Heart left ventricle (tissue), 16 donors: ENCODE measurements at regions not wholly inside any gene's neighbourhood (a gene's known extent, or its start where the extent isn't known, plus 50 kb on each side); places are given as distances from the start of the nearest gene placed in this dataset.

Experiments used
- ATAC-seq, 4 donors: fragments of 200-7000 bp; cut with Tn5 transposase; one replicate each; pipeline ENCODE4 v1.9.1; 2020 to 2022; ENCODE audit warnings: moderate library complexity in 4 of 4, mild to moderate bottlenecking in 3 of 4, moderate number of reproducible peaks in 1 of 4
- DNase-seq, 5 donors: peaks; one replicate each; pipeline ENCODE4 v3.0.0-alpha.2; 2020
- H3K27ac ChIP-seq, 12 donors: fragments of 200-600 bp; sonication (generic) in 4 of 12; one replicate each; pipeline versions ENCODE4 v1.5.0 to v1.8.0; 2016 to 2022; ENCODE audit warnings: mild to moderate bottlenecking in 2 of 12
- H3K27me3 ChIP-seq, 9 donors: fragments of 200-600 bp; sonication (generic) in 2 of 9; one replicate each; pipeline versions ENCODE4 v1.5.1 to v1.8.0; 2016 to 2022; ENCODE audit warnings: mild to moderate bottlenecking in 3 of 9
- H3K36me3 ChIP-seq, 9 donors: fragments of 200-600 bp; sonication (generic) in 2 of 9; one replicate each; pipeline versions ENCODE4 v1.5.0 to v1.8.0; 2018 to 2022; ENCODE audit warnings: mild to moderate bottlenecking in 2 of 9
- H3K4me1 ChIP-seq, 12 donors: fragments of 200-600 bp; sonication (generic) in 4 of 12; one replicate each; pipeline versions ENCODE4 v1.5.0 to v1.8.0; 2016 to 2022; ENCODE audit warnings: mild to moderate bottlenecking in 3 of 12
- H3K4me3 ChIP-seq, 12 donors: fragments of 200-600 bp; sonication (generic) in 4 of 12; one replicate each; pipeline versions ENCODE4 v1.5.0 to v1.8.0; 2017 to 2022; ENCODE audit warnings: mild to moderate bottlenecking in 9 of 12, moderate library complexity in 4 of 12
- H3K9me3 ChIP-seq, 12 donors: fragments of 200-600 bp; sonication (generic) in 4 of 12; one replicate each; pipeline versions ENCODE4 v1.5.0 to v1.8.0; 2016 to 2022; ENCODE audit warnings: mild to moderate bottlenecking in 1 of 12
- POLR2A ChIP-seq, 2 donors: fragments of 450-650 bp; IDR thresholded peaks; one replicate each; pipeline ENCODE4 v1.6.1; 2017; ENCODE audit warnings: antibody characterized with exemption in 2 of 2, mild to moderate bottlenecking in 2 of 2, moderate library complexity in 2 of 2
- WGBS, 4 donors: extraction: QIAGEN DNeasy Blood & Tissue Kit in 2 of 4; methylation state at CpG; one replicate each; pipeline versions ENCODE4 v1.1.5 to v1.1.7; 2013 to 2018; 5-methylcytosine and 5-hydroxymethylcytosine counted together
- intact Hi-C, 10 donors: fragments of 100-400 bp; cut with DNase I; formaldehyde crosslinking; loops; one replicate each; pipeline versions ENCODE4 v1.11.1 to v1.14.2; 2022
- TF ChIP-seq, protein P1 (sequence below), 12 donors: fragments of 200-600 bp; sonication (generic) in 4 of 12; IDR thresholded peaks; one replicate each; pipeline versions ENCODE4 v1.5.0 to v1.8.0; 2018 to 2022; ENCODE audit warnings: antibody characterized with exemption in 12 of 12, mild to moderate bottlenecking in 5 of 12
- donor health status: ischemic (EF 13 %, LVEDD 7.1; RV severe dilation, severe dysfunction).
- donor health status: healthy with polysubstance abuse.
- donor health status: DM: no; HTN: yes; CAD: no.
- donor health status: DM: no; HTN: no; CAD: no.
- donor health status: ischemic (EF 25% LVEDD 6.9; RV normal size, moderate dysfunction).
- donor health status: ischemic (EF 25% LVEDD 5.7; RV mildly dilated, moderate dysfunction).
- donor health status: healthy.
- donor health status: DM: yes; HTN: yes; CAD: no.
- donor health status: ischemic (EF 35%, LVEDD 5.7; RV mildly dilated, moderate dysfunction).
- donor health status: nonischemic (EF 11% LVEDD 7.7; RV severe dilation, severe dysfunction).
- donor health status: DM: yes; HTN: yes; CAD: no.
- donor health status: PGD.
- donor health status: ischemic (EF 29% LVEDD 5.4; RV normal size, mild dysfunction).
- donor health status: nonischemic (EF 23%, LVEDD 6.1; RV moderate dilation, normal function).

DNA sequence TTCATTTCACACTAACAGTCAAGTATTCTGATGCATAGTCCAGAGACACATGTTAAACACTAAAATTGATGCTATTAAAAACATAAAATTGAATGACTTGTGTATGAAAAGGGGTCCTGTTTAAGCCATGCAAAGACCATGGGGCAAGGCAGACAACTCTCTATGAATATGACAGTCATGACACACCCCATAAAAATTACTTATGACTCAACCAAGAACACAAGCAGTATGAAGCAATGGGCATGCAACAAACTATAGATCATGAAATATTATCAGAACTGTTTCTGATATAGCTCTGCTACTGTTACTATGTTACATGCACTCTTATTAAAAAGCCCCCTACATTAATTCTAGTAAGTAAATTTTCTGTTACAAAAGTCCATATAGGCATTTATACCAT lies 57.5 kb upstream of the ZCCHC13 start:
- TF ChIP-seq POLR2A (IDR thresholded peaks at IDR 0.05), result no peak
- TF ChIP-seq, protein P1, sequence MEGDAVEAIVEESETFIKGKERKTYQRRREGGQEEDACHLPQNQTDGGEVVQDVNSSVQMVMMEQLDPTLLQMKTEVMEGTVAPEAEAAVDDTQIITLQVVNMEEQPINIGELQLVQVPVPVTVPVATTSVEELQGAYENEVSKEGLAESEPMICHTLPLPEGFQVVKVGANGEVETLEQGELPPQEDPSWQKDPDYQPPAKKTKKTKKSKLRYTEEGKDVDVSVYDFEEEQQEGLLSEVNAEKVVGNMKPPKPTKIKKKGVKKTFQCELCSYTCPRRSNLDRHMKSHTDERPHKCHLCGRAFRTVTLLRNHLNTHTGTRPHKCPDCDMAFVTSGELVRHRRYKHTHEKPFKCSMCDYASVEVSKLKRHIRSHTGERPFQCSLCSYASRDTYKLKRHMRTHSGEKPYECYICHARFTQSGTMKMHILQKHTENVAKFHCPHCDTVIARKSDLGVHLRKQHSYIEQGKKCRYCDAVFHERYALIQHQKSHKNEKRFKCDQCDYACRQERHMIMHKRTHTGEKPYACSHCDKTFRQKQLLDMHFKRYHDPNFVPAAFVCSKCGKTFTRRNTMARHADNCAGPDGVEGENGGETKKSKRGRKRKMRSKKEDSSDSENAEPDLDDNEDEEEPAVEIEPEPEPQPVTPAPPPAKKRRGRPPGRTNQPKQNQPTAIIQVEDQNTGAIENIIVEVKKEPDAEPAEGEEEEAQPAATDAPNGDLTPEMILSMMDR (IDR thresholded peaks at IDR 0.05), result no peak
- ATAC-seq (no peak), DNase-seq (no peak)
- Histone ChIP-seq H3K4me1 (peaks cover 0 to 49% (median 19%) of the 10 kb centered on the region in 12 donors), H3K36me3 (peaks cover 0 to 34% (median 5%) of the 10 kb centered on the region in 9 donors), H3K27ac (no peak overlapping the region), H3K27me3 (peaks cover 0 to 15% (median 0%) of the 10 kb centered on the region in 9 donors), H3K9me3 (no peaks in the 10 kb centered on the region), H3K4me3 (no peak overlapping the region)
- intact Hi-C loops, result no loop called here

DNA sequence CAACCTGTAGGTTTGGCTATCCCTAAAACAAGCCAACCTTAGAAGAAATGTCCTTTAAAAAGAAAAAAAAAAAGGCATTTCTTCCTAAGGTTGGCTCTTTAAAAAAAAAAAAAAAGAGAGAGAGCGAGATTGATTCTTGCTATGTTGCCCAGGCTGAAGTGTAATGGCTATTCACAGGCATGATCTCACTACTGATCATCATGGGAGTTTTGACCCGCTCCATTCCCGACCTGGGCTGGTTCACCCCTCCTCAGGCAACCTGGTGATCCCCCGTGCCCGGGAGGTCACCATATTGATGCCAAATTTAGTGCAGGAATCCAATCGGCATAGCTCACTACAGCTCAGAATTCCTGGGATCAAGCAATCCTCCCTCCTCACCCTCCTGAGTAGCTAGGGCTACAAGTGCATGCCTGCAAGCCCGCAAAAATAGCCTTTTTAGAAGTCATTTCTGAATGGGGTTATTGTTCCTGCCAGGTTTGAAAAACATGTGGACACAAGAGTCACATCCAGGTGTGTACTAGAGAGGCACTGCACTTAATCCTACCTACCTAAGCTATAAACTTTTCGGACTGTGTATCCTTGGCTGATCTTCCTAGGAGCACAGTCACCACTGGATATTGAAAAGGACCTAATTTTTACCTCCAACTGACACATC lies 61.4 kb upstream of the ZCCHC13 start:
- peak overlapping the region in 8 of 12 donors; percentile 7 to 65 (median 40) for H3K27ac ChIP-seq
- WGBS, 4 donors, result 54 to 68% (median 56%) methylated on average over 8 of the region's 8 CpGs
- H3K27me3 ChIP-seq, result peaks cover 0 to 9% (median 0%) of the 10 kb centered on the region in 9 donors
- intact Hi-C loops, result no loop called here
- peak in 1 of 5 donors; percentile 33 for DNase-seq
- ATAC-seq, result peak; percentile 73 to 87 (median 78)
- H3K4me3 ChIP-seq, result no peak overlapping the region
- no peaks in the 10 kb centered on the region for H3K9me3 ChIP-seq
- peaks cover 0 to 18% (median 0%) of the 10 kb centered on the region in 12 donors for H3K4me1 ChIP-seq
- TF ChIP-seq, protein P1 (IDR thresholded peaks at IDR 0.05), result no peak
- no peak for TF ChIP-seq POLR2A (IDR thresholded peaks at IDR 0.05)
- peaks cover 0 to 72% (median 29%) of the 10 kb centered on the region in 9 donors for H3K36me3 ChIP-seq

DNA sequence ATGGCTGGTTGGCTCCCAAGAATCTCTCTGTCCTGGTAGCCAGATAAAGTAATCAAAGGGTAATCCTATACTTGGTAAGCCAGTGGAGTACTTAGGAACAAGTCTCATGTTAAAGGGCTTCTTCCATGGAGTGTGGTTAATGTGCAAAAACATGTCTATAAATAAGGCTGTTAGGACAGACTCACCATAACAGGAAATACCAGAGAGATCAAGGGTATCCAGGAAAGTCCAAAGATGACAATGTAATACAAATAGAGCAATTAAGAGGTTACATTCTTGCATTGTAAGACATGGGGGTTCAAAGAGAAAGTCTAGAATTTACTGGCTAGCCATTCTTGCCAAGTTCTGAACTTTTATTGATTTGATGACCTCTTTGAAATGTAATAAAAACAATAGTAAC lies 61.9 kb upstream of the ZCCHC13 start:
- Histone ChIP-seq H3K27me3 (peaks cover 0 to 9% (median 0%) of the 10 kb centered on the region in 9 donors), H3K36me3 (peaks cover 0 to 71% (median 29%) of the 10 kb centered on the region in 9 donors), H3K9me3 (no peaks in the 10 kb centered on the region), H3K4me1 (peaks cover 0 to 18% (median 0%) of the 10 kb centered on the region in 12 donors), H3K27ac (peak overlapping the region in 9 of 12 donors; percentile 1 to 65 (median 34)), H3K4me3 (no peak overlapping the region)
- no peak for DNase-seq
- peak in 3 of 4 donors; percentile 59 to 68 (median 60) for ATAC-seq
- intact Hi-C loops, result no loop called here
- TF ChIP-seq, protein P1 (IDR thresholded peaks at IDR 0.05), result no peak
- TF ChIP-seq POLR2A (IDR thresholded peaks at IDR 0.05), result no peak

DNA sequence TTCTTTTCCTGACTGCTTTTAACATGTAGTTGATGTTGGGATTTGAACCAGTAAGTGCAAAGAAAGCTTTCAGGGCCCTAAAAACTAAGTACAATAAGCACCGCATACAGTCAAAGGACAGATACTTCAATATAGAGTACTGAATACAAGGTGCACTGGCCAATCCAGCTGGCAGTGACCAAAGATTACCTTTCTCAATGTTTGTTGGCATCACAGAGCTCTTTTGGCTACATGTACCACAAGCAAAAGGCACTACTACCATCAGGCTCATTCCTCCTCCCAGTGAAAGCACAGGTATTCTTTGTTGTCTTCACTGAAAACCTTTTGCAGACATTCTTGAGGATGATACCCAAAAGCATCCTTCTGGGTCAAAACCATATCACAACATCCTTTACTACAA lies 65.2 kb upstream of the ZCCHC13 start:
- Histone ChIP-seq H3K4me1 (peaks cover 0 to 16% (median 0%) of the 10 kb centered on the region in 12 donors), H3K36me3 (peaks cover 0 to 50% (median 23%) of the 10 kb centered on the region in 9 donors), H3K27ac (no peak overlapping the region), H3K27me3 (peaks cover 0 to 9% (median 0%) of the 10 kb centered on the region in 9 donors), H3K9me3 (no peaks in the 10 kb centered on the region), H3K4me3 (no peak overlapping the region)
- TF ChIP-seq, protein P1 (IDR thresholded peaks at IDR 0.05), result no peak
- TF ChIP-seq POLR2A (IDR thresholded peaks at IDR 0.05), result no peak
- 92 to 100% (median 97%) methylated on average over 1 of the region's 1 CpG for WGBS, 4 donors
- intact Hi-C loops, result loop anchor here in 1 of 10 donors (10.0 kb wide), 1 partner anchor 46 kb away; no protein-coding TSS in a partner anchor
- DNase-seq (no peak), ATAC-seq (no peak)
